Liver (tissue), 8 donors: ENCODE measurements at regions not wholly inside any gene's neighbourhood (a gene's known extent, or its start where the extent isn't known, plus 50 kb on each side); places are given as distances from the start of the nearest gene placed in this dataset.

Source experiments
- DNase-seq: peaks from one replicate; pipeline ENCODE4 v3.0.0-alpha.2; 2017; ENCODE audit warnings: low spot score
- H3K27ac ChIP-seq, 2 donors: one replicate each; pipeline ENCODE4 v1.7.0; 2013; ENCODE audit warnings: inconsistent platforms in 2 of 2, low read length in 2 of 2, control low read depth in 1 of 2, low read depth in 1 of 2, mild to moderate bottlenecking in 1 of 2
- H3K27me3 ChIP-seq, 4 donors: one replicate each; pipeline versions ENCODE4 v1.6.1 to v1.7.0; 2013; ENCODE audit warnings: low read length in 3 of 4, inconsistent platforms in 1 of 4, mild to moderate bottlenecking in 1 of 4, moderate library complexity in 1 of 4; ENCODE audit not compliant: control insufficient read depth in 4 of 4, insufficient read depth in 4 of 4
- H3K36me3 ChIP-seq, 4 donors: one replicate each; pipeline versions ENCODE4 v1.6.1 to v1.7.0; 2013; ENCODE audit warnings: low read length in 3 of 4, mild to moderate bottlenecking in 3 of 4, low read depth in 1 of 4, moderate library complexity in 1 of 4; ENCODE audit not compliant: control insufficient read depth in 4 of 4, insufficient read depth in 3 of 4
- H3K4me1 ChIP-seq, 4 donors: one replicate each; pipeline versions ENCODE4 v1.6.1 to v1.7.0; 2013; ENCODE audit warnings: low read length in 3 of 4, mild to moderate bottlenecking in 3 of 4, moderate library complexity in 1 of 4; ENCODE audit not compliant: control insufficient read depth in 4 of 4, insufficient read depth in 4 of 4
- H3K4me3 ChIP-seq, 3 donors: one replicate each; pipeline versions ENCODE4 v1.6.1 to v1.7.0; 2013; ENCODE audit warnings: low read length in 3 of 3, control low read depth in 1 of 3, low read depth in 1 of 3, mild to moderate bottlenecking in 1 of 3
- H3K9ac ChIP-seq, 2 donors: one replicate each; pipeline ENCODE4 v1.7.0; 2013; ENCODE audit warnings: low read length in 2 of 2, mild to moderate bottlenecking in 2 of 2, moderate library complexity in 2 of 2, control low read depth in 1 of 2, low read depth in 1 of 2
- H3K9me3 ChIP-seq, 4 donors: one replicate each; pipeline versions ENCODE4 v1.6.1 to v1.7.0; 2013; ENCODE audit warnings: low read length in 3 of 4; ENCODE audit not compliant: control insufficient read depth in 4 of 4
- CTCF ChIP-seq: fragments of 150-350 bp; IDR thresholded peaks from 2 replicates; pipeline ENCODE4 v1.5.1; 2017; ENCODE audit warnings: improper control_type of control experiment, low read depth, low read length; ENCODE audit not compliant: missing input control
- EGR1 ChIP-seq, 2 donors: IDR thresholded peaks; 2 replicates each; pipeline ENCODE4 v1.6.1; 2016 to 2018; ENCODE audit warnings: antibody characterized with exemption in 2 of 2, low read depth in 2 of 2
- FOXA1 ChIP-seq: IDR thresholded peaks from 2 replicates; pipeline ENCODE4 v1.6.1; 2016; ENCODE audit warnings: antibody characterized with exemption
- FOXA2 ChIP-seq: IDR thresholded peaks from 2 replicates; pipeline ENCODE4 v1.6.1; 2016; ENCODE audit warnings: antibody characterized with exemption
- GABPA ChIP-seq, 2 donors: IDR thresholded peaks in 1 of 2; conservative IDR thresholded peaks in 1 of 2; 2 replicates each; pipeline ENCODE4 v1.6.1; 2016; ENCODE audit warnings: antibody characterized with exemption in 2 of 2, mild to moderate bottlenecking in 1 of 2, moderate library complexity in 1 of 2
- HNF4A ChIP-seq, 2 donors: conservative IDR thresholded peaks; 2 replicates each; pipeline ENCODE4 v1.6.1; 2016; ENCODE audit warnings: antibody characterized with exemption in 2 of 2, mild to moderate bottlenecking in 2 of 2
- HNF4G ChIP-seq: IDR thresholded peaks from 2 replicates; pipeline ENCODE4 v1.6.1; 2016; ENCODE audit warnings: antibody characterized with exemption
- MAX ChIP-seq: IDR thresholded peaks from 2 replicates; pipeline ENCODE4 v1.6.1; 2016; ENCODE audit warnings: antibody characterized with exemption
- REST ChIP-seq: IDR thresholded peaks from 2 replicates; pipeline ENCODE4 v1.6.1; 2016; ENCODE audit warnings: antibody characterized with exemption, mild to moderate bottlenecking
- TAF1 ChIP-seq: conservative IDR thresholded peaks from 2 replicates; pipeline ENCODE4 v1.6.1; 2016; ENCODE audit warnings: antibody characterized with exemption, mild to moderate bottlenecking
- YY1 ChIP-seq: IDR thresholded peaks from 2 replicates; pipeline ENCODE4 v1.6.1; 2016; ENCODE audit warnings: antibody characterized with exemption, mild to moderate bottlenecking
- WGBS: extraction: QIAGEN DNeasy Blood & Tissue Kit; methylation state at CpG from one replicate; pipeline ENCODE4 v1.1.7; 2013; 5-methylcytosine and 5-hydroxymethylcytosine counted together
- TF ChIP-seq, protein P1 (sequence below): IDR thresholded peaks from 2 replicates; pipeline ENCODE4 v1.6.1; 2016; ENCODE audit warnings: antibody characterized with exemption
- donor health status: healthy.
- donor health status: healthy.
- donor health status: healthy.
- donor health status: healthy.
- donor health status: healthy.

DNA sequence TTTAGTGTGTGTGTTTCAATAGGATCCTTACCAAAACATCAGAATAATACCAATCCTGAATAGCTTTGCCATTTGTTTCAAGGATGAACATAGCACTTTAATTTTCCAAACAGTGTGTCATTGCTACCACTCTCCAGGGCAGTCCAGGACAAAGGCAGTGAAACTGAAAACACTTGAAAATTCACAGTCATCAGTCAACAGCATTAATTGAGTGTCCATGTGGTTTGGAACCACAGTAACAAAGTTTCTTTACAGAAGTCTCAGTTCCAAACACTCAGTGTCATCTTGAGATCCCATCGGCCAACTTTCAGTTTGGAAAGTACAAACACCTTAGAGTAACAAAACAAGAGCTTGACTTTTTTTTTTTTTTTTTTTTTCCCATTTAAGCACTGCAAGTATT lies 228.4 kb upstream of the SOX5 start:
- WGBS = 88% methylated on average over 1 of the region's 1 CpG
- no peaks in the 10 kb centered on the region for H3K36me3 ChIP-seq
- no peak for TF ChIP-seq TAF1
- TF ChIP-seq MAX = no peak
- TF ChIP-seq REST = no peak
- no peak for TF ChIP-seq CTCF
- no peak for TF ChIP-seq FOXA2
- TF ChIP-seq EGR1 (IDR thresholded peaks at IDR 0.05; ENCODE audit: low read depth in 2 of 2) = no peak
- TF ChIP-seq, protein P1, sequence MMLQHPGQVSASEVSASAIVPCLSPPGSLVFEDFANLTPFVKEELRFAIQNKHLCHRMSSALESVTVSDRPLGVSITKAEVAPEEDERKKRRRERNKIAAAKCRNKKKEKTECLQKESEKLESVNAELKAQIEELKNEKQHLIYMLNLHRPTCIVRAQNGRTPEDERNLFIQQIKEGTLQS = no peak
- TF ChIP-seq FOXA1 = no peak
- no peaks in the 10 kb centered on the region for H3K27me3 ChIP-seq
- no peak for DNase-seq
- no peak overlapping the region for H3K27ac ChIP-seq
- no peak overlapping the region for H3K4me3 ChIP-seq
- no peak overlapping the region for H3K9ac ChIP-seq
- H3K4me1 ChIP-seq = no peaks in the 10 kb centered on the region
- no peaks in the 10 kb centered on the region for H3K9me3 ChIP-seq

DNA sequence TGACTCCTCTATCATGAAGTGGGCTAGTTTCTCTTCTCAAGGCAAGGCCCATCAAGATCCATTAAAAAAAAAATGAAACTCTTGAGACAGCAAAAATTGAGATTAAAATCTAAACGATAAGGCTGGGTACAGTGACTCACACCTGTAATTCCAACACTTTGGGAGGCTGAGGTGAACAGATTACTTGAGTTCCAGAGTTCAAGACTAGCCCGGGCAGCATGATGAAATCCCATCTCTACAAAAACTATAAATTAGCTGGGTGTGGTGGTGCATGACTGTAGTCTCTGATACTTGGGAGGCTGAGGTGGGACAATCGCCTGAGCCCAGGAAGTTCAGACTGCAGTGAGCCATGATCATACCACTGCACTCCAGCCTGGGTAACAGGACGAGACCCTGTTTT lies 226.5 kb upstream of the SOX5 start:
- 65% methylated on average over 4 of the region's 4 CpGs for WGBS

GRCh38 chr12:24175284-24175683 lies 225.8 kb upstream of the SOX5 start:
- WGBS = 85% methylated on average over 2 of the region's 2 CpGs
- Histone ChIP-seq H3K4me1 (no peaks in the 10 kb centered on the region), H3K9me3 (no peaks in the 10 kb centered on the region), H3K27ac (no peak overlapping the region), H3K36me3 (no peaks in the 10 kb centered on the region), H3K27me3 (no peaks in the 10 kb centered on the region), H3K9ac (no peak overlapping the region), H3K4me3 (no peak overlapping the region)
- TF ChIP-seq EGR1 (IDR thresholded peaks at IDR 0.05; ENCODE audit: low read depth in 2 of 2) (no peak), GABPA (IDR thresholded peaks at IDR 0.05 in 1 of 2, conservative IDR thresholded peaks at IDR 0.05 in 1 of 2) (no peak), HNF4G (no peak), TAF1 (no peak), HNF4A (conservative IDR thresholded peaks at IDR 0.05) (no peak), YY1 (no peak)
- no peak for DNase-seq

More for the DNA sequence above, 226.5 kb upstream of the SOX5 start:
- no peaks in the 10 kb centered on the region for H3K27me3 ChIP-seq
- no peaks in the 10 kb centered on the region for H3K9me3 ChIP-seq
- H3K4me1 ChIP-seq = no peaks in the 10 kb centered on the region
- no peak overlapping the region for H3K4me3 ChIP-seq
- TF ChIP-seq, protein P1 = no peak
- no peak for DNase-seq
- H3K27ac ChIP-seq = no peak overlapping the region
- no peaks in the 10 kb centered on the region for H3K36me3 ChIP-seq
- no peak overlapping the region for H3K9ac ChIP-seq
